GM06990 (cell line): ENCODE measurements at regions not wholly inside any gene's neighbourhood (a gene's known extent, or its start where the extent isn't known, plus 50 kb on each side); places are given as distances from the start of the nearest gene placed in this dataset.

Source experiments
- DNase-seq: peaks from one replicate; pipeline ENCODE4 v3.0.0-alpha.2; 2011; ENCODE audit not compliant: insufficient read length; ENCODE audit errors: extremely low read depth
- H3K27me3 ChIP-seq: replicated peaks from 2 replicates; pipeline ENCODE4 v1.6.0; 2011; ENCODE audit warnings: low read length; ENCODE audit not compliant: control insufficient read depth, insufficient read depth
- H3K36me3 ChIP-seq: 2 replicates; pipeline ENCODE4 v1.5.1; 2011; ENCODE audit warnings: low read length; ENCODE audit not compliant: control insufficient read depth, insufficient read depth
- H3K4me3 ChIP-seq: replicated peaks from 2 replicates; pipeline ENCODE4 v1.5.1; 2011; ENCODE audit warnings: low read depth, mild to moderate bottlenecking, control low read depth, low read length
- TF ChIP-seq, protein P1 (sequence below): IDR thresholded peaks from 2 replicates; pipeline ENCODE4 v1.5.1; 2011; ENCODE audit warnings: low read length, control low read depth, mild to moderate bottlenecking, inconsistent platforms; ENCODE audit not compliant: insufficient read depth, poor library complexity, severe bottlenecking

DNA sequence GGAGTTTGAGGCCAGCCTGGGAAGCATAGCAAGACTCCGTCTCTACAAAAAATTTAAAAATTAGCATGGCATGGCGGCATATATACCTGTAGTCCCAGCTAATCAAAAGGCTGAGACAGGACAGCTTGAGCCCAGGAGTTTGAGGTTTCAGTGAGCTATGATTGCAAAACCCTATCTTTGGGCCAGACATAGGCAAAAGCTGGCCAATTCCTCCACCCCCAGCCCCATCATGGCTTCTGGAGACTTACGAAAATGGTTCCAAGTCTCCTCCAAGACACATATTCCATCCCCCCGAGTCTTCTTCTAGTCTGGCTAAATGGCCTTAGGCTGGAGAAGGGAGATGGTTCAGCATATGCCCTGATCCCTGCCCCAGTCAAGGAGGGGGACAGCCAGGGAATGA lies 172.8 kb upstream of the HAAO start:
- no peak overlapping the region for H3K4me3 ChIP-seq
- no peaks in the 10 kb centered on the region; the same call in 1 of the 2 replicates for H3K27me3 ChIP-seq
- TF ChIP-seq, protein P1, sequence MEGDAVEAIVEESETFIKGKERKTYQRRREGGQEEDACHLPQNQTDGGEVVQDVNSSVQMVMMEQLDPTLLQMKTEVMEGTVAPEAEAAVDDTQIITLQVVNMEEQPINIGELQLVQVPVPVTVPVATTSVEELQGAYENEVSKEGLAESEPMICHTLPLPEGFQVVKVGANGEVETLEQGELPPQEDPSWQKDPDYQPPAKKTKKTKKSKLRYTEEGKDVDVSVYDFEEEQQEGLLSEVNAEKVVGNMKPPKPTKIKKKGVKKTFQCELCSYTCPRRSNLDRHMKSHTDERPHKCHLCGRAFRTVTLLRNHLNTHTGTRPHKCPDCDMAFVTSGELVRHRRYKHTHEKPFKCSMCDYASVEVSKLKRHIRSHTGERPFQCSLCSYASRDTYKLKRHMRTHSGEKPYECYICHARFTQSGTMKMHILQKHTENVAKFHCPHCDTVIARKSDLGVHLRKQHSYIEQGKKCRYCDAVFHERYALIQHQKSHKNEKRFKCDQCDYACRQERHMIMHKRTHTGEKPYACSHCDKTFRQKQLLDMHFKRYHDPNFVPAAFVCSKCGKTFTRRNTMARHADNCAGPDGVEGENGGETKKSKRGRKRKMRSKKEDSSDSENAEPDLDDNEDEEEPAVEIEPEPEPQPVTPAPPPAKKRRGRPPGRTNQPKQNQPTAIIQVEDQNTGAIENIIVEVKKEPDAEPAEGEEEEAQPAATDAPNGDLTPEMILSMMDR = no peak
- no peak for DNase-seq
- H3K36me3 ChIP-seq = no peaks in the 10 kb centered on the region

DNA sequence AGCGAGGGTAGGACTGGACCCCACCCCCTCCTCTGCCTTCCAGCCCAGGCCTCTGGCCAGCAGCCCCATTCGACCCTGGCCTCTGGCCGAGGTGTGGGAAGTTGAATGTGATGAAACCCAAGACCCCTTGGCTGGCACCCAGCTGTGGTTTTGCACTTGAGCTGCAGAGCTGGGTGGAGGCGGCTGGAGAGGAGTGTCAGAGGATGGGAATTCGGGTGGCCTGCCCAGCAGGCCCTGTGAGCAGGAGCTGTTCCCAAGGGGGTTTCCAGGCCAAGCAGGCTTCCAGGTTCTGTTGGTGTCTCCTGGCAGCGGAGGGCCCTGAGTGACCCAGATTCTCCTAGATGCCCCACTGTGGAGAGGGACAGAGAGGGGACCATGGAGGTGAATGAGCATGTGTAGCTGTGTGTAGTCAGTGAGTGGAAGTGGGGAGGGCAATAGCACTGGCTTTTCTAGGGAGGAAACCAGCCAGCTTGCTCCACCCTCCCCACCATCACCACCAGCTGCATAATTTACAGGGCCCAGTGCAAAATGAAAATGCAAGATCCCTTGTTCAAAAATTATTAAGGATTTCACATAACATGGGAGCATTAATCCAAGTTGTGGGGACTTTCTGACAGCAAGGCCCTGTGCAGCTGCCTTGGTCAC lies 172.2 kb upstream of the HAAO start:
- Histone ChIP-seq H3K4me3 (no peak overlapping the region), H3K27me3 (no peaks in the 10 kb centered on the region; the same call in 1 of the 2 replicates), H3K36me3 (no peaks in the 10 kb centered on the region)
- no peak for DNase-seq
- TF ChIP-seq, protein P1 = no peak

GRCh38 chr2:42963452-42964068 lies 171.2 kb upstream of the HAAO start:
- no peak for DNase-seq
- no peak overlapping the region for H3K4me3 ChIP-seq
- H3K36me3 ChIP-seq = no peaks in the 10 kb centered on the region
- H3K27me3 ChIP-seq = no peaks in the 10 kb centered on the region; the same call in 1 of the 2 replicates
- TF ChIP-seq, protein P1 = no peak

DNA sequence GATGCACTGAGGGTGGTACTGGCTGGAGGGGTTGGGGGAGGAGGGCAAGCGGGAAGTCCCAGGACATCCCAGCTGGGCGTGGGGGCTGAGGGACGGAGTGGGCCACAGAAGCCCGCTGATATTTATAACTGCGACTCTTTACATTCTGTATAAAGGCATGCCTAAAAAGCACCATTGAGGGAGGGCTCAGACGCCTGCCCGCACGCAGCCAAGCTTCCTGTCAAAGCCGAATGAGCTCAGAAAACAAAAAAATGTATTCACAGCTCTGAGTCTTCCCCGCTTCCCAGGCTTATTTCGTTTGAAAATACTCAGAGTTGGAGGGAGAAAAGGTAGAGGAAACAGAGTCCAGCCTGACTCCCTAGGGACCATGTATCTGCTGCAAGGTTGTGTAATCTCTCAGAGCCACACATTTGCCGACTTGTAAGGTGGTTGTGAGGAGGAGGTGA lies 170.1 kb upstream of the HAAO start:
- TF ChIP-seq, protein P1 = no peak
- Histone ChIP-seq H3K4me3 (no peak overlapping the region), H3K36me3 (no peaks in the 10 kb centered on the region), H3K27me3 (peaks cover 2% of the 10 kb centered on the region; the same call in 1 of the 2 replicates)
- no peak for DNase-seq

DNA sequence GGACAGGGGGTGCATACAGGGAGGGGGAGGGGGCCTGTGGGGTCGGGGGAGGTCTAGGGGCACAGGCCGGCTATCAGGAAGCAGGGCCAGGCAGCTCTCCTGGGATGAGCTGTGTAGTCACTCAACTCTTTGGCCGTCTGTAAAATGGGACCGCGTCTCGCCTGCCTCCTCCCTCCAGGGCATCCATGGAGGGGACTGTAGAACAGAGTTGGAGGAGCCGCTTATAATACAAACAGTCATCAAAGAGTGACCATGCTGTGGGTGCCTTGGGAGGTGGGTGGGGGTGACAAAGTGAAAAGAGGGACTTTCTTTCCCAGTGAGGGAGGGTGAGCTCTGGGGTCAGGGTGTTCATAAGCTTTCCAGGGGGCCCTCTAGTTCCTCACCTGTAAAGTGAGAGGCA lies 169.6 kb upstream of the HAAO start:
- peaks cover 2% of the 10 kb centered on the region; the same call in 1 of the 2 replicates for H3K27me3 ChIP-seq
- no peaks in the 10 kb centered on the region for H3K36me3 ChIP-seq
- no peak overlapping the region for H3K4me3 ChIP-seq

More for the DNA sequence above, 169.6 kb upstream of the HAAO start:
- DNase-seq = no peak
- TF ChIP-seq, protein P1 = no peak
